Retinal pigment epithelial cell (primary cell): ENCODE measurements at regions not wholly inside any gene's neighbourhood (a gene's known extent, or its start where the extent isn't known, plus 50 kb on each side); places are given as distances from the start of the nearest gene placed in this dataset.

Experiments used
- DNase-seq: peaks from one replicate; pipeline ENCODE4 v3.0.0-alpha.2; 2010; ENCODE audit warnings: low read depth
- H3K4me3 ChIP-seq: 2 replicates; pipeline ENCODE4 v1.5.1; 2011; ENCODE audit warnings: mild to moderate bottlenecking, low read length, control low read depth, moderate library complexity
- TF ChIP-seq, protein P1 (sequence below): conservative IDR thresholded peaks from 2 replicates; pipeline ENCODE4 v1.5.1; 2011; ENCODE audit warnings: low read depth, low read length, control low read depth, inconsistent platforms

GRCh38 chr13:97072297-97072696 is 78.0 kb upstream of the OXGR1 start:
- TF ChIP-seq, protein P1, sequence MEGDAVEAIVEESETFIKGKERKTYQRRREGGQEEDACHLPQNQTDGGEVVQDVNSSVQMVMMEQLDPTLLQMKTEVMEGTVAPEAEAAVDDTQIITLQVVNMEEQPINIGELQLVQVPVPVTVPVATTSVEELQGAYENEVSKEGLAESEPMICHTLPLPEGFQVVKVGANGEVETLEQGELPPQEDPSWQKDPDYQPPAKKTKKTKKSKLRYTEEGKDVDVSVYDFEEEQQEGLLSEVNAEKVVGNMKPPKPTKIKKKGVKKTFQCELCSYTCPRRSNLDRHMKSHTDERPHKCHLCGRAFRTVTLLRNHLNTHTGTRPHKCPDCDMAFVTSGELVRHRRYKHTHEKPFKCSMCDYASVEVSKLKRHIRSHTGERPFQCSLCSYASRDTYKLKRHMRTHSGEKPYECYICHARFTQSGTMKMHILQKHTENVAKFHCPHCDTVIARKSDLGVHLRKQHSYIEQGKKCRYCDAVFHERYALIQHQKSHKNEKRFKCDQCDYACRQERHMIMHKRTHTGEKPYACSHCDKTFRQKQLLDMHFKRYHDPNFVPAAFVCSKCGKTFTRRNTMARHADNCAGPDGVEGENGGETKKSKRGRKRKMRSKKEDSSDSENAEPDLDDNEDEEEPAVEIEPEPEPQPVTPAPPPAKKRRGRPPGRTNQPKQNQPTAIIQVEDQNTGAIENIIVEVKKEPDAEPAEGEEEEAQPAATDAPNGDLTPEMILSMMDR: no peak
- H3K4me3 ChIP-seq: no peak overlapping the region
- DNase-seq: no peak

- TF ChIP-seq, protein P1: no peak
- DNase-seq: no peak
These were observed 80.3 kb upstream of the OXGR1 start for GRCh38 chr13:97074618-97075017.

DNA sequence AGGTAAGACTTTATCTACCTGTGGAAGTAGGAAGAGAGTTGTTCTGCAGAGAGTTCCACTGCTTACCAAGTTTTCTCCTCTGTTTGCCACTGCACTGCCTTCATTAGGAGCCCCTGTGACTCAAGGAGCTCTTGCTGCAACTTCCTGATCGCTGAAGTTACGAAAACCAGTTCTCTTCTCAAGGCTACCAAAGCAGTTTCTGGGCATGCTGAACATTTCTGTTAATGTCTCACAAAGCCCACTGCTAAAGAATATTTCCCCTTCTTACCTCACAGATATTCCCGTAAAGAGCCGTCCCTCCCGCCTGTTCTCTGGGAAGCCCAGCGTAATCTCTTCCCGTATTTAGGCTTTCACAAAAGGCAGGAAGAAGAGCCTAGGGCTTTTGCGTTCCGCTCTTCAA is 82.6 kb upstream of the OXGR1 start:
- H3K4me3 ChIP-seq: no peak overlapping the region
- TF ChIP-seq, protein P1: no peak
- DNase-seq: no peak

More at GRCh38 chr13:97074618-97075017, 80.3 kb upstream of the OXGR1 start:
- H3K4me3 ChIP-seq: no peak overlapping the region

GRCh38 chr13:97077341-97077740 is 83.1 kb upstream of the OXGR1 start:
- DNase-seq: no peak
- H3K4me3 ChIP-seq: no peak overlapping the region
- TF ChIP-seq, protein P1: no peak

DNA sequence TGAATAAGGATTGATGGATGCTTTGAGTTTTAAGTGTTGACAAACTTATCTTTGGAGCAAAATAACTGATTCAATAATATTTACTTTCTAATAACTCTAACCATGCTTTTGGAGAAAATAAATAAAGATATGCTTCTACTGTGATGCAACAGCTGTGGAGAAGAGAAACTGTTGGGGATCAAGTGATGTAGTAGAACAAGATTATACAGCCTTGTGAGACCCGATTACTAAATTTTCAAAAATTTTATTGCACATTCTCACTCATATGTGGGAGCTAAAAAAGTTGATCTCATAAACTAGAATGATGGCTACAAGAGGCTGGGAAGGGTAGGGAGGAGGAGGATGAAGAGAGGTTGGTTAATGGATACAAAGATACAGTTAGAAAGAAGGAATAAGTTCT is 85.5 kb upstream of the OXGR1 start:
- TF ChIP-seq, protein P1: no peak
- no peak for DNase-seq
- no peak overlapping the region for H3K4me3 ChIP-seq

DNA sequence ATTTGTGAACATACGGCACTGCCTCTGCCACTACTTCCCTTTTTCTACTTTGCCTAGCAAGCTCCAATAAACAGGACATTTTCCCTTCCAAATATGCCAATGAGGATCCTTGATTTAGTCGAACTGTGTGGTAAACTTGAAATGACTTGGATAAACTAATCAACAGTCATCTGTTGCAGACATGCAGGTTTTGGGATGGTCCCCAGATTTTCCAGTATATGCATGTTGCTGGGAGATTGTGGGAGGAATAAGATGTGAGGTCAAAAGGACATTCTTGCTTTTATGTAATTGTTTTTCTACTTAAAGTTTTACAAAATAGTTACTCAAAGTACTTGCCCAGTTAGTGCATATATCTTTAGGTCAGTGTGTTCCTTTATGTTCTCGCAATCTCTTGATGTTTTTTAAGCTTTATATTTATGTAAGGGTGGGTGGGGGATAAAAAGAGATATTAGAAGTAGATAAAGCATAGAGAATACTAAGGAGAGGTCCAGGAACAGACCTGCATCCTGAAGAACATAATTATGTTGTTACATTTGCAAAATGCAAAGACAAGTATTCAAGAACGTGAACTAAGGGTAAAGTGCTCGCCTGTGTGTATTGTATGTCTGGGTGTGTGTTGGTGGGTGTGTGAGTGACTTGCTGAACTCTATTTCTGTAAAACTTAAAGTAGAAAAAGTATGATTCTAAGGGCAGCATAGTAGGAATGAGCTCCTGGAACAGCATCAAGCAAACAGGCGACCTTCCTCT is 88.4 kb upstream of the OXGR1 start:
- DNase-seq: no peak
- TF ChIP-seq, protein P1: no peak
- no peak overlapping the region for H3K4me3 ChIP-seq

GRCh38 chr13:97091196-97091595 is 96.9 kb upstream of the OXGR1 start:
- H3K4me3 ChIP-seq: no peak overlapping the region
- TF ChIP-seq, protein P1: no peak
- no peak for DNase-seq
